C1 segment of cervical spinal cord (tissue), 14 donors: ENCODE measurements at regions not wholly inside any gene's neighbourhood (a gene's known extent, or its start where the extent isn't known, plus 50 kb on each side); places are given as distances from the start of the nearest gene placed in this dataset.

Experiments used
- DNase-seq, 14 donors: peaks; one replicate each; lab custom pipeline; 2025; lab: John Stamatoyannopoulos, UW

DNA sequence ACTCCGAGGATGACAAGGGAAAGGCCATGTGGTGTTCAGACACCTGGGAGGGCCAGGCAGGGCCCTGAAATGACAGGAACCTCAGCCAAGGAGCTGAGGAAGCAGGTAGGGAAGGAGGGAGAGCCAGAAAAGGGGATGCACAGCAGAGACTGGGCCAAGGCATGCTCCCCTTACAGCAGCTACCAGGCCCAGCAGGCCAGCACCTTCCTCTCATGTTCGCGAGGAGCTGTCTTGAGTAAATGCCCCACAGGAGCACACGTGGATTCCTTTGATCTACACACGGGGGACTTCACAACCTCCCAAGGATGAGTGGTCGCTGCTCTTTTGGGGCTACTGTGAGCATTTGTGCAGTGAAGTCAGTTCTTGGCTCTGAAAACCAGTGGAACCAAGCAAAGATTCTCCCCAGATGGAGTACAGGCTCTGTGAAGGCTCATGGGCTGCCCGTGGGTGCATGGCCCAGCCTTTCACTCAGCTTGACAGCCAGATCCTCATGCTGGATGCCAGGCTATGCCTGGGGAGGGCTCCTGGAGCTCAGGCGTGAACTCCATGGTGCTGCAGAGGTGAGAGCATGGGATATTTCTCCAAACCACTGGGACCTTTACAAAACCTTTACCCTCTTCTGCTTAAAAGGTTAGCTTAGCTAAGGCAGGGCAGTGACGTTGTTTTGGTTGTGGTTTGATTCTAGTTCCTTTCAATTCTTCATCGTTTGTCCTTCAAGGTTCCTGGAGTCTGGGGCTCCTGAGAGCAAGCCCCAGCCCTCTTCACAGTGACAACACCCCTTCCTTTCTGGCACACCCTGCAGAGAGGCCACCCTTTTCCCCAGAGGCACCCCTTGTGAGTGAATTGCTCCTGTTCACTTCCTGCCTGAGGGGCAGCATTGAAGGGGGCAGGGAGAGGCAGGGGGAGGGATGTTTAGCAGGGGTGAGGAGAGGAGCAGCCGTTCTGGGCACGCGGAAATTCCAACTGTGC is 74.2 kb upstream of the ZPBP start:
- no peak for DNase-seq

DNA sequence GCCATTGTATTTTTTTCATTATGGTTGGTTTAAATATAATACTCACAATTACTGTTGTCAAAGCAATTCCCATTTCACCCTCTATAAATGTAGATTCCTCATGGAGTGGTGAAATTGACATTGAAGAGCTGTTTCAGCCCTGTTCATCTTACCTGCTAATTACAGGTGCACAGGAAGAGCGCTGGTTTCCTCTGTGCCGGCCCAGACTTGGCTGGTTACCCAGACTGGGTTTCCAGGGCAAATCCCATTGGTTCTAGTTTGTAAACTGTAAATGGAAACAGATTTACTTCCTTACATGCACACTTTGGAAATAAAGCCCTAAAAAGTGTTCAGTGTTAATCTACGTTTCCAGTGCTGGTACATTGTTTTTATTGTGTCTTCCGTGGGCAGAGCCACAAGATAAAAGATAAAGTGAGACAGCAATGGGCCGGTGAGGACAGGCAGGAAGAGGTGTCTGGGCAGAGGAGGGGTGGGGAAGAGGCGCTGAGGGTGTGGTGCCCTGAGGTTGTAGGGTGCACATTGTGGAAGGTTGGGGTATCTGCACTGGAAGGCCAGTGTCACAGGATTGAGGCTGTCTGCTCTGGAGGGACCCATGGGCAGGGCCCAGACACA is 71.6 kb upstream of the ZPBP start:
- no peak for DNase-seq

GRCh38 chr7:50160206-50160605 is 67.2 kb upstream of the ZPBP start:
- DNase-seq = no peak

GRCh38 chr7:50159154-50159553 is 66.1 kb upstream of the ZPBP start:
- no peak for DNase-seq

DNA sequence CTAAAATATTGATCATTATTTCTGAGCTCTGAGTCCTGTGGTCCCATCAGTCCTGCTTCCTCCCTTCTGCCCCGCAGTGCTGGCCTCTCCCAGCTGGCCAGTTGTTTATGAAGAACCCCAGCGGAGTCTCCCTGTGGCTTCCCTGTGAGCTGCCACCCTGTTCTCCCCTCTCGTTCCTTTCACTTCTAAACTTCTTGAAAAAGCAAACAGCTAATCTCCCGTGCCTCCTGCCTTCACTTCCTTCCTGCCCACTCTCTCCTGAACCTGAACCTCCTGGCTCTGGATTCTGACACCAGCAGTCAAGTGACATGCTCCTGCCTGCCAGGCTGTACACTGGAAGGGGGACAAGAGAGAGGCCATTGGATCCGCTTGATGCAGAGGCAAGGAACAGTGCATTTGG is 63.7 kb upstream of the ZPBP start:
- no peak for DNase-seq

DNA sequence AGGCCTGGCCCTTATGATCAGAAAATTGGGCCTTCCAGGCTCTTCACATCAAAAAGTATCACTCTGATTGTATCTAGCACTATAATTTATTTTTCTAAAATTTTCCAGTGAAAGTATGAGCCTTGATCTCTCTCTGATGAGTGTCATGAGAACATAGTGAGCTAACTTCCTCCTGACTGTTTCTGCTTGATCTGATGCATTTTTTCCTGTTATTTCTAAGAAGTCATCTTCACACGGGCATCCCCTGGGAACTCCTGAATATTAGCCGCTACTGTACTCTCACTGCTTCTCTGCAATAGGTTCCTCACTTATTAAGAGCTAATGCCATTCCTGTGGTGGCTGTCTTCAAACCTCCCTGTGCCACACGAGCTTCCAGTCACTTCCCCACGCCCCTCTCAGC is 63.1 kb upstream of the ZPBP start:
- no peak for DNase-seq

- no peak for DNase-seq
Measured at GRCh38 chr7:50155755-50156154, 62.7 kb upstream of the ZPBP start.

DNA sequence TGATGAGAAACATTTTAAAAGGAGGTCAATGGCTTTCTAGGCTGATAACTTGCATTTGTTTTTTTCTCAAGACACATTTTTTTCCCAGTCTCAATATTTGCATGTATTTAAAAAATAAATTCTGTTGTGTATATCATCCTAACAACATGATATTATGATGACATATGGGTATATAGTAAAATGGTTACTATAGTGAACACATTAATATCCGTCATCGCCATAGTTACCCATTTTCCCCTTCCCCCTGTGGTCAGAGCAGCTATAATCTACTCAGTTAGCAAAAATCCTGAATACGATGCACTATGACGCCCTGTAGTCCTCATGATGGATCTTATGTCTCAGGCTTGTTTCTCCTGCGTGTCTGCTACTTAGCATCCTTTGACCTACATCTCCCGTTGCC is 60.9 kb upstream of the ZPBP start:
- DNase-seq = no peak

- DNase-seq = no peak
Measured at GRCh38 chr7:50153148-50153547, 60.1 kb upstream of the ZPBP start.

- DNase-seq = no peak
Measured at GRCh38 chr7:50152486-50152885, 59.4 kb upstream of the ZPBP start.

DNA sequence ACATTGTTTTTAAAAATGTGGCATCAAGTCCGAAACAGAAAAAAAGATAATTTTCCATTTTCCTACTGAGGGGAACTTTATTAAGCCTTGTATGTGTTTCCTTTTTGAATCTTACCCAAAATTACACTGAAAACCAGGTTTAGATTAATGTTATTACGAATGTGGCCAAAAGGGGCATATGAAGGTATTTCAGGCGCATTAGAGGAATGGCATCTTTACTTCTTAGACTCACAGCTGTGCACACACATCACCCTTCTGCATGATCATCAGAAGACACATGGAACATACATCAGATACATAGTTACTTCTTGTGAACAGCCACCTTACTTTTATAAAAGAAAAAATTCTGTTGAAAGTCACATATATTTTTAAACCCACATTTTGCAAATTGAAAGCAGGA is 58.6 kb upstream of the ZPBP start:
- DNase-seq = no peak

- no peak for DNase-seq
Measured at GRCh38 chr7:50151001-50151400, 58.0 kb upstream of the ZPBP start.

GRCh38 chr7:50149369-50149768 is 56.3 kb upstream of the ZPBP start:
- no peak for DNase-seq

DNA sequence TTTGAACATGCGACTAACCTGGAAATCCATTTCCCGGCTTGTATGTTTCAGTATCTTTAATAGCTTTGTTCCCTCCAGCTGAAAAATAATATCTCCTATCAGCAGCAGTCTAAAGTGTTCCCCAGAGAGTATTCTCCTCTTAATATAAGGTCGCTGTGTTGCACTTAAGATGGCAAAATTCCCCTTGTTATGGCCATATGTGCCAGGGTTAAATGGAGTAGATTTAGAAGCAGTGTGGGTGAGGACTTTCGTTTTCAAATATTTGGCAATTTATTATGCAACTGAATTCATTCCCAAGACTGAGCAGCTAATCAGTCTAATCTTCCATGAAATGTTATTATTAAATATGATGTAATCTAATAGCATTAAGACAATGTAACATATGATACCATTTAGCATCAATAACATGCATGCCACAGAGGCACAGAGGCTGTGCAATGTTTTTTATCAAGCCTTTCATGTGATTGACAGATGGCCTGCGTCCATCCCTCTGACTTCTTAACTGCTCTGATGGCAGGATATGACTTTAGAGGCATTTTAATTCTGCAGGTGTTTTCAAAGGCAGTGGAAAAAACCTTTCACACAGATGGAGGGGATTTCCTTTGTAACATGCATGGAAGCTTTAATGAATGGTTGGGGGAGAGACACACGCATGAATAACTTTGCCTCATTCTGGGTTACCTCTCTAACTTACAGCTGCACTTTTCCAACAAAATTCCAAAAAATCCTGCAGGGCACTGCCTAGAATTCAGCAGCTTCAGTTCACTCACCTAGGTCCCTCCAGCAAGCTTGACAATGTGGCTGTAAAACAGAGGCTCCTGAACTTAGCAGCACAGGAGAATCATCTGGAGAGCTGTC is 55.1 kb upstream of the ZPBP start:
- no peak for DNase-seq

GRCh38 chr7:50146692-50147091 is 53.6 kb upstream of the ZPBP start:
- no peak for DNase-seq

- no peak for DNase-seq
Measured at GRCh38 chr7:50145801-50146338, 52.8 kb upstream of the ZPBP start.

DNA sequence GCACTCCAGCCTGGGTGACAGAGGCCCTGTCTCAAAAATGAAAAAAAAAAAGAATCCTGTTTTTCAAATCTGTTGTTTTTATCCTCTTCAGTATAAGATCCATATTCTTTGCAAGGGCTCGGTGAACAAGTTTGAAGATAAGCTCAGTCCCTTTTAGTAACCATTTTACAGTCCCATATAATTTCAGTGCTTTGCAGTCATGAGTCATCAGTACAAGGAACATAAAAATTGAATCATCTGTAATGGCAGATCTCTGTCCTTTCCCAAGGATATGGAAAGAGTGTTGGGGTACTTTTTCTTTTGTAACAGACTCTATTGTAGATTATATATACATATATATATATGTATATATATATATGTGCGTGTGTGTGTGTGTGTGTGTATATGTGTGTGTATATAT is 52.2 kb upstream of the ZPBP start:
- DNase-seq = no peak
